Natural killer cell (primary cell): ENCODE measurements at regions not wholly inside any gene's neighbourhood (a gene's known extent, or its start where the extent isn't known, plus 50 kb on each side); places are given as distances from the start of the nearest gene placed in this dataset.

Experiments
- ATAC-seq, 3 donors: fragments of 150-1000 bp in 2 of 3; fragments of 200-7000 bp in 1 of 3; cut with Tn5 transposase; 1 replicate in 1 of 3; 2 replicates in 2 of 3; pipeline ENCODE4 v1.10.0; 2021; ENCODE audit warnings: mild to moderate bottlenecking in 2 of 3, moderate library complexity in 2 of 3
- DNase-seq, 2 donors: peaks; one replicate each; pipeline versions ENCODE4 v3.0.0 to v3.0.0-alpha.2; 2013 to 2021; ENCODE audit warnings: mixed read lengths in 1 of 2
- H3K27ac ChIP-seq: one replicate; pipeline ENCODE4 v1.5.1; 2013; ENCODE audit warnings: mild to moderate bottlenecking, low read length
- H3K27me3 ChIP-seq: one replicate; pipeline ENCODE4 v1.6.1; 2013; ENCODE audit warnings: low read length; ENCODE audit not compliant: control insufficient read depth, insufficient read depth
- H3K36me3 ChIP-seq: one replicate; pipeline ENCODE4 v1.6.1; 2013; ENCODE audit warnings: low read length; ENCODE audit not compliant: control insufficient read depth, insufficient read depth
- H3K4me1 ChIP-seq: one replicate; pipeline ENCODE4 v1.6.1; 2013; ENCODE audit warnings: low read length; ENCODE audit not compliant: control insufficient read depth, insufficient read depth
- H3K4me3 ChIP-seq: one replicate; pipeline ENCODE4 v1.5.1; 2013; ENCODE audit warnings: low read length
- H3K9me3 ChIP-seq: one replicate; pipeline ENCODE4 v1.6.1; 2013; ENCODE audit warnings: low read length; ENCODE audit not compliant: control insufficient read depth, insufficient read depth
- H3K27ac Mint-ChIP-seq, 2 donors: one replicate each; pipeline ENCODE4 v1.8.0; 2022; ENCODE audit warnings: mild to moderate bottlenecking in 2 of 2, mixed read lengths in 2 of 2, moderate library complexity in 1 of 2
- H3K27me3 Mint-ChIP-seq, 2 donors: one replicate each; pipeline ENCODE4 v1.8.0; 2022; ENCODE audit warnings: low read depth in 2 of 2, mixed read lengths in 2 of 2
- H3K36me3 Mint-ChIP-seq: one replicate; pipeline ENCODE4 v1.8.0; 2022; ENCODE audit warnings: mixed read lengths
- H3K4me1 Mint-ChIP-seq, 2 donors: one replicate each; pipeline ENCODE4 v1.8.0; 2022; ENCODE audit warnings: mixed read lengths in 2 of 2
- H3K4me3 Mint-ChIP-seq: one replicate; pipeline ENCODE4 v1.8.0; 2022; ENCODE audit warnings: mild to moderate bottlenecking, moderate library complexity, mixed read lengths
- H3K9me3 Mint-ChIP-seq, 2 donors: one replicate each; pipeline ENCODE4 v1.8.0; 2022; ENCODE audit warnings: mixed read lengths in 2 of 2
- WGBS: methylation state at CpG from one replicate; pipeline ENCODE4 v1.1.7; 2013; ENCODE audit warnings: missing lambda C conversion rate; ENCODE audit not compliant: insufficient coverage; 5-methylcytosine and 5-hydroxymethylcytosine counted together
- intact Hi-C: fragments of 100-400 bp; cut with micrococcal nuclease; formaldehyde crosslinking; loops from one replicate; pipeline ENCODE4 v1.14.2; 2022
- TF ChIP-seq, protein P1 (sequence below): fragments of 200-600 bp; IDR thresholded peaks from one replicate; pipeline ENCODE4 v1.8.0; 2022; ENCODE audit warnings: antibody characterized with exemption

DNA sequence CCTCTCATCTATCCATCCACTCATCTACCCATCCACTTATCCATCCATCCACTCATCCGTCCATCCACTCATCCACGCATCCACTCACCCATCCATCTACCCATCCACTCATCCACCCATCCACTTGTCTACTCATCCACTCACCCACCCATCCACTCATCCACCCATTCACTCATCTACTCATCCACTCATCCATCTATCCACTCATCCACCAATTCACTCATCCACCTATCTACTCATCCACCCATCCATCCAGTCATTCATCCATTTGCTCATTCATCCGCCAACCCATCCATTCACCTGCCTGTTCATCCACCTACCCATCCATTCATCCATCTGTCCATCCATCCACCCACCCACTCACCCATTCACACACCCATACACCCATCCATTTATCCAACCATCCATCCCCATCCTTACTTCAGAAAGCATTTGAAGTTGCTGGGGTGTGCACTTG is 329.6 kb downstream of the SEC14L1 start:
- Mint-ChIP-seq H3K27ac (peak overlapping the region; percentile 8 to 63), H3K36me3 (no peaks in the 10 kb centered on the region), H3K27me3 (no peaks in the 10 kb centered on the region), H3K9me3 (peaks cover 0 to 6% of the 10 kb centered on the region in 2 donors), H3K4me1 (peaks cover 85 to 100% of the 10 kb centered on the region in 2 donors), H3K4me3 (peak overlapping the region; percentile 10)
- WGBS, result 97% methylated on average over 3 of the region's 3 CpGs
- Histone ChIP-seq H3K4me3 (no peak overlapping the region), H3K4me1 (peaks cover 97% of the 10 kb centered on the region), H3K27me3 (no peaks in the 10 kb centered on the region), H3K27ac (no peak overlapping the region), H3K36me3 (peaks cover 36% of the 10 kb centered on the region), H3K9me3 (no peaks in the 10 kb centered on the region)
- DNase-seq (no peak), ATAC-seq (no peak)
- intact Hi-C loops, result no loop called here
- TF ChIP-seq, protein P1, sequence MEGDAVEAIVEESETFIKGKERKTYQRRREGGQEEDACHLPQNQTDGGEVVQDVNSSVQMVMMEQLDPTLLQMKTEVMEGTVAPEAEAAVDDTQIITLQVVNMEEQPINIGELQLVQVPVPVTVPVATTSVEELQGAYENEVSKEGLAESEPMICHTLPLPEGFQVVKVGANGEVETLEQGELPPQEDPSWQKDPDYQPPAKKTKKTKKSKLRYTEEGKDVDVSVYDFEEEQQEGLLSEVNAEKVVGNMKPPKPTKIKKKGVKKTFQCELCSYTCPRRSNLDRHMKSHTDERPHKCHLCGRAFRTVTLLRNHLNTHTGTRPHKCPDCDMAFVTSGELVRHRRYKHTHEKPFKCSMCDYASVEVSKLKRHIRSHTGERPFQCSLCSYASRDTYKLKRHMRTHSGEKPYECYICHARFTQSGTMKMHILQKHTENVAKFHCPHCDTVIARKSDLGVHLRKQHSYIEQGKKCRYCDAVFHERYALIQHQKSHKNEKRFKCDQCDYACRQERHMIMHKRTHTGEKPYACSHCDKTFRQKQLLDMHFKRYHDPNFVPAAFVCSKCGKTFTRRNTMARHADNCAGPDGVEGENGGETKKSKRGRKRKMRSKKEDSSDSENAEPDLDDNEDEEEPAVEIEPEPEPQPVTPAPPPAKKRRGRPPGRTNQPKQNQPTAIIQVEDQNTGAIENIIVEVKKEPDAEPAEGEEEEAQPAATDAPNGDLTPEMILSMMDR, result no peak

- peaks cover 97% of the 10 kb centered on the region for H3K4me1 ChIP-seq
- intact Hi-C loops, result no loop called here
- no peak overlapping the region for H3K4me3 ChIP-seq
- TF ChIP-seq, protein P1, result no peak
- Mint-ChIP-seq H3K27me3 (no peaks in the 10 kb centered on the region), H3K27ac (peak overlapping the region; percentile 63 to 78), H3K4me1 (peaks cover 84 to 100% of the 10 kb centered on the region in 2 donors), H3K9me3 (peaks cover 0 to 6% of the 10 kb centered on the region in 2 donors), H3K4me3 (no peak overlapping the region), H3K36me3 (no peaks in the 10 kb centered on the region)
- peak overlapping the region; percentile 3 for H3K27ac ChIP-seq
- H3K27me3 ChIP-seq, result no peaks in the 10 kb centered on the region
- peaks cover 36% of the 10 kb centered on the region for H3K36me3 ChIP-seq
- no peaks in the 10 kb centered on the region for H3K9me3 ChIP-seq
- ATAC-seq (no peak), DNase-seq (no peak)
- WGBS, result 83% methylated on average over 9 of the region's 9 CpGs
Measured at GRCh38 chr17:77470800-77471733, 330.3 kb downstream of the SEC14L1 start.

GRCh38 chr17:77471984-77472461 is 331.3 kb downstream of the SEC14L1 start:
- 10% methylated on average over 7 of the region's 12 CpGs for WGBS
- Histone ChIP-seq H3K27me3 (no peaks in the 10 kb centered on the region), H3K4me3 (no peak overlapping the region), H3K9me3 (no peaks in the 10 kb centered on the region), H3K27ac (peak overlapping the region; percentile 23), H3K4me1 (peaks cover 97% of the 10 kb centered on the region), H3K36me3 (peaks cover 37% of the 10 kb centered on the region)
- Mint-ChIP-seq H3K27ac (peak overlapping the region; percentile 60 to 78), H3K36me3 (no peaks in the 10 kb centered on the region), H3K4me1 (peaks cover 84 to 100% of the 10 kb centered on the region in 2 donors), H3K9me3 (peaks cover 0 to 6% of the 10 kb centered on the region in 2 donors), H3K4me3 (peak overlapping the region; percentile 42), H3K27me3 (no peaks in the 10 kb centered on the region)
- DNase-seq, result no peak
- ATAC-seq, result no peak
- intact Hi-C loops, result no loop called here
- TF ChIP-seq, protein P1, result no peak
